ENCODE measurements at regions not wholly inside any gene's neighbourhood (a gene's known extent, or its start where the extent isn't known, plus 50 kb on each side); places are given as distances from the start of the nearest gene placed in this dataset.

- DNase-seq: no peak
Observed at GRCh38 chr10:29131952-29132547, 156.8 kb upstream of the LYZL1 start.

DNA sequence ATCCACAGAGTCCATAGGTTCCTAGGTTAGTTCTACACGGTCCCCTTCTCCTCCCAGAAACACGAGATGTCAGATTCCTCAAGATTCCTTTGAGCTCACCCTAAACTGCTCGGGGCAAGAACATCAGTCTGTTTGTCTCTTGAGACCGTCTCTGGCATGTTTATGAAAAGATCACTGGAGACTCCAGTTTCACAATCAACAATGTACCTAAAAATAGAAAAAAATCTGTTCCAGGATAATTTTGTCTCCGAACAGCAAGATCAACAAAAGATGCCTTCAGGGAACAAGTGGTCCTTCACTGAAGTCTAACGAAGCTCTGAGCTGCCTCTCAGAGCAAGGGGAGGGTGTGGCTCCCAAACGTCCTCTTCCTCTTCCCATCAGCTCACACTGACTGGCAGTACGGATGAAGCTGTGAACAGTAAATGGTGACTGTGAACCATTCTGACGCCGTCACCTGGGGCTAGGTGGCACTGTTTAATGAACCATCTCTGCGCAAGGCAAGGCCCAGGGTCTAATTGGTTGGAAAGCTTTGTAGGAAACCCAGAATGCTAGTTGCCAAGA lies 156.2 kb upstream of the LYZL1 start:
- DNase-seq: no peak

DNA sequence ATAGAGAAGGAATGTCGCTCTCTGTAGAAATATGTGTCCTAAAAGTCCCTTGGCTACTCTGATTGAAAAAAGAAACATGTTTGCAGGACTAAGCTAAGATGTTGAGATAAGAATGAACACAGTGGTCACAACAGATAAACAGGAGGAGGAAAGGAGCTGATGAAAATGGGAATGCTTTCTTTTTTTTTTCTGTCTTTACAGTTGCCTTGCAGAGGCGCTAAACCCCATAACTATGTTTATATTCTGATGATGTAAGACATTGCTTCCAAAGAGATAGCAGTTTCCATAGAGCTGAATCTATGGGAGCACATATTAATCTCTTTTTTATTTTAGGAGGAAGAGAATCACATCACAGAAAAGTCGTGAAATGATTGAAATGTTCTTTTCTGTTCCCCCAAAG lies 153.5 kb upstream of the LYZL1 start:
- no peak for DNase-seq

DNA sequence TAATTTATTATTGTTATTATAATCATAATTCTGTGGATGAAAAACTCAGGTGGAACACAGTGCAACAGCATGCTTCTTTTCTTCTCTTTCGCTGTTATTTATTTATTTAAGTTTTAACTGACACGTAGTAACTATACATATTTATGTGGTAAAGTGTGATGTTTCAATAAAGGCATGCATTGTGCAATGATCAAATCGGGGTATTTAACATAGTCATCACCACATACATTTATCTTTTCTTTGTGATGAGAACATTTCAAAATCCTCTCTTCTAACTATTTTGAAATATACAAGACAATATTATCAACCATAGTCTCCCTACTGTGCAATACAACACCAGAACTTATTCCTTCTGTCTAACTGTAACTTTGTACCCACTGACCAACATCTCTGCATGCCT lies 152.5 kb upstream of the LYZL1 start:
- no peak for DNase-seq

- DNase-seq: no peak
Observed at GRCh38 chr10:29140151-29140550, 148.7 kb upstream of the LYZL1 start.

DNA sequence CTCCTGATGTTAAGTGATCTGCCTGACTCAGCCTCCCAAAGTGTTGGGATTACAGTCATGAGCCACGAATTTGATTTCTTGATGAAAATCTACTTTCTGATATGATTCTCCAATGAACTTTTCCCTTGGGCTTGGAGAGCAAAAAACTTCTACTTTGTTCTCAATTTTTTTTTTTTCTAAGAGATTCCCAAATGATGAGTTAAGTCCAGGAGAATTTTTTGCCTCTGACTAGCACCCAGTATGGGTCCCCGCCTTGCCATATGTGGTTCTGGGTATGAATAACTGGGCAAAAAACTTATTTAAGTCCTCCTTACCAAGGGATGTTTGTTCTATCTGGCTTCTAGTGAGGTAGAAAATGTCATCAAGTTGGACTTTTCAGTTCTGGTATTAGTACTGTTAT lies 147.9 kb upstream of the LYZL1 start:
- no peak for DNase-seq

- no peak for DNase-seq
Observed at GRCh38 chr10:29141761-29142160, 147.1 kb upstream of the LYZL1 start.

DNA sequence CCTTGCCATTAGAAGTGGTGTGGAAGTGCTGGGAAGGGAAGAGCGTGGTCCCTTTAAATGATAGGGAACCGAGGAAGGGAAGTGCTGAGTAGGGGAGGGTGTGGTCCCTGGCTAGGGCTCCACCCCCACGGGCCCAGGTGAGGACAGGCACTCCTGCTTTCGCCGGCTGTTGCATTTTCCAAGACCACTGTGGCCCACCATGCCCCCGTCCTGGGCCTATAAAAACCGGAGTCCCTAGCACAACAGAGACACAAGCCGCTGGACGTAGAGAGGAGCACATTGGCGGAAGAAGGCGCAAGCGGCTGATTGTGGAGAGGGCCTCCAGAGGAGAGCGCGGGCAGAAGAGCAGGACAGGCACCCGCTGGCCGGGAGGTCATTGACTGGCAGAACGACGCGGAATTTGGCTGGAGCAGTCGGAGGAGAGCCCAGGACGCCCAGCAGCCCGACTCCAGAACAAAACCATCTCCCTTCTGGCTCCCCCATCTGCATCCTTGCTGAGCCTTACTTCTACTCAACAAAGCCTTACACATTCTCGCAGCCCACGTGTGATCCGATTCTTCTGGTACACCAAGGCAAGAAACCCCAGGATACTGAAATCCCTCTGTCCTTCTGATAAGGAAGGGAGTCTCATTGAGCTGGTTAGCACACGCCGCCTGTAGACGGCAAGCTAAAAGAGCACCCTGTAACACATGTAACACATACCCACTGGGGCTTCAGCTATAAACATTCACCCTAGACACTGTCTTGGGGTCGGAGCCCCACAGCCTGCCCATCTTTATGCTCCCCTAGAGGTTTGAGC lies 146.2 kb upstream of the LYZL1 start:
- DNase-seq: no peak

DNA sequence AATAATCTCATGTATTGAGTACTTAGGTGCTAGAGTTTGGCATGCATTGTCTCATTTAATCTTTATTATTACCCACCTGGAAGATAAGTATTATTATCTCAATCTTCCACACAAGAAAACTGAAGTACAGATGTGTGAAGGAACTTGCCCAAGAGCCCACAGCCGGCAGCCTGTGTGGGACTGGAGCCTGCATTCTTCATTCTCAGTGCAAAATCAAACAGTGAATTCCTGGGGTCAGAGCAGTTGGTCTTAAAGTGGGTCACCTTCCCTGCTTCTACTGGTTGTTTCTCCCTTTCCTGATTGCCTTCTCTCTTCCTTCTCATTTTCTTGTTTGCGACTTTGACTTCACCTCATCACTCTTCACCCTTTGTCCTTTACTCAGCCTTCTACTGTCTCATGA lies 144.7 kb upstream of the LYZL1 start:
- no peak for DNase-seq

DNA sequence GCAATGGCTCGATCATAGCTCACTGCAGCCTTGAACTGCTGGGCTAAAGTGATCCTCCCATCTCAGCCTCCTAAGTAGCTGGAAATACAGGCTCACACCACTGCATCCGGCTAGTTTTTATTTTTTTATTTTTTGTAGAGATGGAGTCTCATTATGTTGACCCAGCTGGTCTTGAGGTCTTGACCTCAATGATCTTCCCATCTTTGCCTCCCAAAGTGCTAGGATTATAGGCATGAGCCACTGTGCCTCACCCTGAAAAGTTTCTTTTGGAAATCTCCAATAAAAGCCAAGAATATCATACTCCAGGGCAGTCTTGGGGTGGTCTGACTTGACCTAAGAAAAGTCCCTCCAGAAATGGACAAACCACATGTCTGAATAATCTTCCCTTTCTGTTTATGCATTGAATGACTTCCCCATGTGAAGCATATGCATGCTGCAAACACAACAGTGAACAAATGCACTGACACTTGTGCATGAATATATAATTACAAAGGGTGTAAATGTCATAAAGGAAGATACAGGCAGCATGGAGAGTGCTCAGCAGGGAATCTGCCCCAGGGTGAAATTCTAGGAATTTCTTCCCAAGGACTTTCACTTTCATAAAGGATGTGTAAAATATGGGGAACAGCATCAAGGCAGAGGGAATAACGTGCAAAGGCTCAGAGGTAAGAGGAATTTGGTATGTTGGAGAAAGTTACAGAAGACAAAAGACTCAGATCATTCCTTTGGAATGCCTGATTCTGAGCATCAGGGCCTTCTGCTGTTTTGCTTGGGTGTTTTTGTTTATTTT lies 142.4 kb upstream of the LYZL1 start:
- no peak for DNase-seq

- no peak for DNase-seq
Observed at GRCh38 chr10:29150010-29150409, 138.9 kb upstream of the LYZL1 start.

- no peak for DNase-seq
Observed at GRCh38 chr10:29151005-29151404, 137.9 kb upstream of the LYZL1 start.

DNA sequence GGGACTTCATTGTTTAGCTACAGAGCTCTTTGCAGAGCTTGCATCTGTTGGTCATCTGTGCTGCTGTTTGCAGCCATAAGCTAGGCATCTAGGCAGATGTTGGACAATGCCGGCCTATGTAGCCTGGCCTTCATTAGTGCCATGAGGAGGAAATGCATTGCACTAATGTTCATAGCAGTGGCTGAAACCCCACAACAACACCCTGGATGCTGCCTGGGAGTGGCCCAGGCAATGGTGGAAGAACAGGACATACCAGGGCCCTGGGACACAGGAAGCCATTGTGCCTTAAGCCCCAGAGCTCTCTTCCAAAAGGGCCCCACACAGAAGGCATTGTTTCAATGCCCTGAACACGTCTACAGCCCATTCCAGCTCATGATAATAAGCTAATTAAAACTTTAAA lies 131.5 kb upstream of the LYZL1 start:
- no peak for DNase-seq

DNA sequence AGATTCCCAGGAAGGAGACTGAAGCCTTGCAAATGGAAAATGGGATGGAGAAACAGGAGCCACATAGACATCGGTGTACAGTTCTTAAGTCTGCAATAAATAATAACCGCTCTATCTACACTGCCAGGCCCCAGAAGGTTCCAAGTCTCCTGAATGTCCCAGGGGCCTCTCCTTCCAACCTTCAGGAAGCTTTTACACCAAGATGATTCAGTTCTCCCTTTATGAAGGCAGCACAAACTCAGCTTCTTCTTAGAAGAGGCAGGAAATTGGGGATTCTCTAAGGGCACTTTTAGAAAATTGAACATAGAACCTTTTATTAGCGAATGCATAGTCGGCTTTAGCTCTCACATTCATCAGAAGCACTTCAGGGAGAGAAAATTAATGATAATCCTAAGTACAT lies 130.8 kb upstream of the LYZL1 start:
- no peak for DNase-seq

DNA sequence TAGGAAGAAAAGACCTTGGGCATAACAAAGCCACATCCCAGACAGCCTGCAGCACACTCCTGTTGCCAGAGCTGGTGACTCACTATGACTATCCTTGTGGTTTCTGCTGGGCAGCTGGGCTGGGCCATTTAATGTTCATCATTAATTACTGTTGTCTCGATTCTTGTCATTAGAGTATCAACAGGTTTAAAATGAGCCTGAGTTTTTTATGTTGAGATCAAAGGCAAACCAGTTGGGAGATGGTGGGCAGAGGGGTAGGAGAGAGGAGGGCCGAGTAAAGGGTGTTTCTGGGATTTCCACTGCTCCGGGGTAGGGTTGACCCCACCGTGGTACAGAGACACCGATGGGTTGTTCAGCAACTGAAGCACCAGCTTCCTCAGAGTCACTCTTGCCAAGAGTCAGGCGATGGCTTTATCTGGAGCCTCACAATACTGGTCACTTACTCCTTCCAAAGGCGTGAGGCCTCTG lies 128.7 kb upstream of the LYZL1 start:
- DNase-seq: no peak

- no peak for DNase-seq
Observed at GRCh38 chr10:29163746-29164145, 125.1 kb upstream of the LYZL1 start.

GRCh38 chr10:29166713-29167112 lies 122.2 kb upstream of the LYZL1 start:
- no peak for DNase-seq

GRCh38 chr10:29169021-29169420 lies 119.8 kb upstream of the LYZL1 start:
- no peak for DNase-seq

- DNase-seq: no peak
Observed at GRCh38 chr10:29171717-29172116, 117.2 kb upstream of the LYZL1 start.

- DNase-seq: no peak
Observed at GRCh38 chr10:29174389-29174788, 114.5 kb upstream of the LYZL1 start.

GRCh38 chr10:29176845-29177832 lies 111.7 kb upstream of the LYZL1 start:
- DNase-seq: no peak

GRCh38 chr10:29181936-29182335 lies 106.9 kb upstream of the LYZL1 start:
- DNase-seq: no peak

Measured in GF-D8 (cell line).